Urinary bladder (tissue), 3 donors: ENCODE measurements at regions not wholly inside any gene's neighbourhood (a gene's known extent, or its start where the extent isn't known, plus 50 kb on each side); places are given as distances from the start of the nearest gene placed in this dataset.

Source experiments
- DNase-seq: peaks from one replicate; pipeline ENCODE4 v3.0.0-alpha.2; 2015; ENCODE audit errors: extremely low spot score
- H3K27ac ChIP-seq: one replicate; pipeline ENCODE4 v1.5.1; 2013; ENCODE audit warnings: low read depth, mild to moderate bottlenecking, moderate library complexity
- H3K36me3 ChIP-seq: one replicate; pipeline ENCODE4 v1.6.1; 2013; ENCODE audit warnings: mild to moderate bottlenecking, moderate library complexity; ENCODE audit not compliant: insufficient read depth
- H3K4me1 ChIP-seq: one replicate; pipeline ENCODE4 v1.6.1; 2013; ENCODE audit warnings: mild to moderate bottlenecking, moderate library complexity; ENCODE audit not compliant: insufficient read depth
- H3K4me3 ChIP-seq: one replicate; pipeline ENCODE4 v1.5.1; 2013; ENCODE audit warnings: low read depth, low read length
- WGBS: extraction: QIAGEN DNeasy Blood & Tissue Kit; methylation state at CpG from one replicate; pipeline ENCODE4 v1.1.7; 2013; 5-methylcytosine and 5-hydroxymethylcytosine counted together
- donor health status: healthy with polysubstance abuse.
- donor health status: healthy.

DNA sequence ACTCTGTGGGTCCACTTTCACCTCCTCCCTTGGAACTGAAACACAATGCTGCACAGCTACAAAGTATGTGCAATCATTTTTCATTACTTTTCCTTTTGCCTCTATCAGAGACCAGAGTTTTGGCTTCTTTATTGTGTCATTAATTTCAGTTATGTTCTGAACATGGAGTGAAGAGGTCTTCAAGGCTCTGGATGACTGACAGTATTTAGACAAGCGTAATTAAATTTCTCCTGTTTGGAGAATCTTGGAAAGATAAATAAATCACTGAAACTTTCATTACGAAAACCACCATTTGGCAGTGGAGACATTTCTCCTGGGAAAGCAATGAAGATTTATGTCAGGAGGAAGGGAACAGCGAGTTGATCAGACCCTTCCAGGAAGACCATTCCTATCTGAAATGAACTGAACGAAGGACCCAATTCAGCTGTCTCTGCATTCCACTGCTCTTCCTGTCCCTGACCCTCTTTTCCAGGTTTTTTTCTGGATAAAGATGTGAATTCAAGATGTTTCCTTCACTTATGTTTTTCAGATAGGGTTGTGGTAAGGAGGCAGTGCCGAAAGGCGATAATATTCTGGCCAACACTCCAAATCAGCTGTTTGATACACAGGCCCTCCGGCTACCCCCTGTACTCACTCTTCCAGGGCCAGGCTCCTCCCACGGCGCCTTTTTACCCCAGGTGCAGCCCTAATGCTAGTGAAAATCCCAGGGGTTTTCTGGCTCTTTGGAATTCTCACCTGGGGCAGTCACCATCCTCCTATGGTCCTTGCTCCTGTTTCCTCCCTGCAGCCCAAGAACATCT, 77.2 kb upstream of the OSMR start:
- no peaks in the 10 kb centered on the region for H3K36me3 ChIP-seq
- no peak for DNase-seq
- H3K27ac ChIP-seq, result no peak overlapping the region
- H3K4me1 ChIP-seq, result no peaks in the 10 kb centered on the region
- no peak overlapping the region for H3K4me3 ChIP-seq
- 80% methylated on average over 9 of the region's 9 CpGs for WGBS

DNA sequence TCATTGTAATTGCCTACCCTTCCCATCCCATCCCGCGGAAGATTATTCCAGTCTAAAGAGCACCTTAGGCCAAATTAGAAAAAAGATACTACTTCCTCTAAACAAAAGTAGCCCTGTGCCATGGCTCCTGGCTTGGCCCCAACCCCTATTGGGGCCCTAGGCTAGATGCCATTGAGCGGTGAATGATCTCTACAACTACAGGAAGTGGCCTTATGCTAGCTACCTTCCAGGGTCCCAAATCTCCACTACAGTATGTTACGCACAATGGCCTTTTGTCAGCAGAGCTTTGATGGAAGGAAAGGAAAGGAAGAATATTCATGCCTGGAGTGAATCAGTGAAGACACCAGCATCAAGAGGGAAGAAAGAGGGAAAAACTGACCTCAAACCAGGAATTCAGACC, 73.3 kb upstream of the OSMR start:
- no peak overlapping the region for H3K27ac ChIP-seq
- no peak overlapping the region for H3K4me3 ChIP-seq
- no peaks in the 10 kb centered on the region for H3K36me3 ChIP-seq
- WGBS, result 95% methylated on average over 4 of the region's 4 CpGs
- no peaks in the 10 kb centered on the region for H3K4me1 ChIP-seq
- DNase-seq, result no peak

DNA sequence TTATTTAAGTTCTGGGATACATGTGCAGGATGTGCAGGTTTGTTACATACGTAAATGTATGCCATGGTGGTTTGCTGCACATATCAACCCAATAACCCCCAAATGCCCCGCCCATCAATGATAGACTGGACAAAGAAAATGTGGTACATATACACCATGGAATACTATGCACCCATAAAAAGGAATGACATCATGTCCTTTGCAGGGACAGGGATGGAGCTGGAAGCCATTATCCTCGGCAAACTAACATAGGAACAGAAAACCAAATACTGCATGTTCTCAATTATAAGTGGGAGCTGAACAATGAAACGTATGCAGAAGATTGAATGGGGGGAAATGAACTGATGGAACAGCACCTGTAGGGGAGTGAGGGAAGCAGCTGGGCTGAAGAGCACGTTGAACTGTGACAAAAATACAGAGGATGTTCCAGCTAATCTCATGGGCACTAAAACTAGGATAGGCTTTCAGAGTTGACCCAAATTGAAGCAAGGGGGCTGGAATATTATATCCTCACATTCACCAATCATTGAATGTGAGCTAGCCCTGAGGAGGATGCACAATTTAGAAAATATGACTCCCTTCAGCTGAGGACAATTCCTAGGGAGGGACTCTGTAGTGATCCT, 70.5 kb upstream of the OSMR start:
- H3K27ac ChIP-seq, result no peak overlapping the region
- DNase-seq, result no peak
- WGBS, result 81% methylated on average over 5 of the region's 5 CpGs

DNA sequence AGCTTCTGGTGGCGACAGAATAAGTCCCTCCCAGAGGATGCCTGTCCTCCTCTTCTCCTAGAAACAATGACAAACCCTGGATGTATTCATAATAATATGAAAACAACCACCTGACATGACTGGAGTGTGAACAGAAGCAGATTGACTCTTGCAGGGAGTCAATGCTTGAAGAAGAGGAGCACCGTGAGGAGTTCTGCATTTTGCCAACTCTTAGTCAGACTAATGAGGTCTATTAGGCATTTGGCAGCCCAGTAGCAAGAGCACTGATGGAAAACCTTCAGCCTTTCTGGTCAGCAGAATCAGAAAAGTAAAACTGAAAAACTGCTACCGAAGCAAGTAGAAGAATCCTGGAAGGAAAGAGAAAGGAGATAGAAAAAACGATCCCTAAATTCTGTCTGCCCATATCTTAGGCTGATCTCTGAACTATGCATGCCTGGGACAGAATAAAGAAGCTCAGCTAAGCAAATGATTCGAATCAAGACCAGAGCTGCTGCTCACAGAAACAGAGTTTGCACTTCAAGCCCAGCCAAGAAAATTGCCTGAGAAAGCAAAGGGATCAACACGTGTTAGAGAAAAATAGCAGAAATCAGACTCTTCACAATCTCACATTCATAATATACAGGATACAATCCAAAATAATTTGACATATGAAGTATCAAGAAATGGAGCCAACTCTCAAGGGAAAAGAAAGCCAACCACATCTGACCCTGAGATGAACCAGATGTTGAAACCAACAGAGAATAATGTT, 69.5 kb upstream of the OSMR start:
- WGBS, result 41% methylated on average over 6 of the region's 6 CpGs

More for the DNA sequence above, 70.5 kb upstream of the OSMR start:
- no peaks in the 10 kb centered on the region for H3K36me3 ChIP-seq
- H3K4me1 ChIP-seq, result no peaks in the 10 kb centered on the region
- H3K4me3 ChIP-seq, result no peak overlapping the region

DNA sequence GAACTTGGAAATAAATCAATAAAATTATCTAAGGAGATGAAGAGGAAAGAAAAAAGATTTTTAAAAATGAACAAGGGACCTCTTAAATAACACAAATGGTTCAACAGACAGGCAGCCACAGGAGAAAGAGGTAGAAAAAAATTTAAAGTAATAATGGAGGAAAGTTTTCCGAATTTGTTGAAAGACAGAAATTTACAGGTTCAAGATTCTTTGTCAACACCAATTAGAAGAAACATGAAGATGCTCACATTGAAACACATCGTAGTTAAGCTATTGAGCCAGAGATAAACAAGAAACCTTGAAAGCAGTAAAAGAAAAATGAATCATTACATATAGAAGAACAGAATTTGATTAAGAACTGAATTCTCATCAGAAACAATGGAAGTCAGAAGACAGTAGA, 68.7 kb upstream of the OSMR start:
- 73% methylated on average over 2 of the region's 2 CpGs for WGBS

More for the DNA sequence above, 69.5 kb upstream of the OSMR start:
- Histone ChIP-seq H3K4me3 (no peak overlapping the region), H3K36me3 (no peaks in the 10 kb centered on the region), H3K27ac (no peak overlapping the region), H3K4me1 (no peaks in the 10 kb centered on the region)
- no peak for DNase-seq

DNA sequence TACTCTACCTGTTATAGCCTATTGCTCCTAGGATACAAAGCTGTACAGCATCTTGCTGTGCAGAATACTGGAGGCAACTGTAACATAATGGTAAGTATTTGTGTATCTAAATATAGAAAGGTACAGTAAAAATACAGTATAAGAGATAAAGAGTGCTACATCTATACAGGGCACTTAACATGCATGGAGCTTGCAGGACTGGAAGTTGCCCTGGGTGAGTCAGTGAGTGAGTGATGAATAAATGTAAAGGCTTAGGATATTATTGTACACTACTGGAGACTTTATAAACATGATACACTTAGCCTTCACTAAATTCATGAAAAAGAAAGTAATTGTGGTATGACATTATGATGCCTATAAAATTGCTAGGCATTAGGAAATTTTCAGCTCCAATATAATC, 65.5 kb upstream of the OSMR start:
- H3K36me3 ChIP-seq, result no peaks in the 10 kb centered on the region
- no peak overlapping the region for H3K4me3 ChIP-seq
- no peaks in the 10 kb centered on the region for H3K4me1 ChIP-seq
- DNase-seq, result no peak
- H3K27ac ChIP-seq, result no peak overlapping the region

More for the DNA sequence above, 68.7 kb upstream of the OSMR start:
- no peaks in the 10 kb centered on the region for H3K4me1 ChIP-seq
- DNase-seq, result no peak
- H3K4me3 ChIP-seq, result no peak overlapping the region
- H3K36me3 ChIP-seq, result no peaks in the 10 kb centered on the region
- no peak overlapping the region for H3K27ac ChIP-seq

DNA sequence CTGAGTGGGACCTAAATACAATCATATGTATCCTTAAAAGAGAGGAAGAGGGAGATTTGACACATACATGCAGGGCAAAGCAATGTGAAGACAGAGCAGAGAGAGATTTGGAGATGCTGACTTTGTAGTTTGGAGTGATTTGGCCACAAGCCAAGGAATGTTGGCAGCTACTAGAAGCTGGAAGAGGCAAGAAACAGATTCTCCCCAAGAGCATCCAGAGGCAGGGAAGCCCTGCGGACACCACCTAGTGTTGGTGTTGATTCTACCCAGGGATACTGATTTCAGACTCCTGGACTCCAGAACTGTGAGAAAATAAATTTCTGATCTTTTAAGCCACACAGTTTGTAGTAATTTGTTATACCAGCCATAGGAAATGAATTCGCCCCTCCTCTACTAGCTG, 64.9 kb upstream of the OSMR start:
- Histone ChIP-seq H3K4me1 (no peaks in the 10 kb centered on the region), H3K4me3 (no peak overlapping the region), H3K27ac (no peak overlapping the region), H3K36me3 (no peaks in the 10 kb centered on the region)
- 50% methylated on average over 2 of the region's 2 CpGs for WGBS
- DNase-seq, result peak; percentile 37

DNA sequence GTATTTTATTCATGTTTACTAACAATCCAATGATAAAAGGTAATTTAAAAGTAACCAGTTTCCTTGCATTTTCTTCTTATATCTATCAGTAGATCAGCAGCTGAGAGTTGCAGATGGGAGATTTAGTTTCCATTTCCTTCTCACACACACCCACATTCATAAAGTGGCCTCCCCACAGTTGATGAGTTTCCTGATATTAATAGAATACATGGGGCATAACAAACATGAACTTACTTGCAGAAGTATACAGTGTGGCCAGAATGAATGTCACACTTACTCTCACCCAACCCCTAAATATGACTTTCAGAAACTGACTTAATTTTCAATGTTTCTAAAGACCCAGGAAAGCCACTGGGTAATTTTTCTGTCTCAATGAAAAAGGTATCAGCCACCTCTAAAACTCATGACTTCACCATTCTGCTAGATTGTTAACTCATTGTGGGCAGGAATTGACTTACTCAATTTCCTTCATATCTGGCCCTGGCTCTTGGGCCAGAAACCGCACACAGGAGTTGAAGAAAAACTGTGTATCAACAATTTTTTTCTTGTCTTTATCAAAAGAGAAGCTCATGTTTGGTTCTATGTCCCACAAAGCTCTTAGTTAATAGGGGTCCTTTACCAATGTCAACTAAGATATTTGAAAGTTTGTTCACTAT, 63.5 kb upstream of the OSMR start:
- no peaks in the 10 kb centered on the region for H3K36me3 ChIP-seq

DNA sequence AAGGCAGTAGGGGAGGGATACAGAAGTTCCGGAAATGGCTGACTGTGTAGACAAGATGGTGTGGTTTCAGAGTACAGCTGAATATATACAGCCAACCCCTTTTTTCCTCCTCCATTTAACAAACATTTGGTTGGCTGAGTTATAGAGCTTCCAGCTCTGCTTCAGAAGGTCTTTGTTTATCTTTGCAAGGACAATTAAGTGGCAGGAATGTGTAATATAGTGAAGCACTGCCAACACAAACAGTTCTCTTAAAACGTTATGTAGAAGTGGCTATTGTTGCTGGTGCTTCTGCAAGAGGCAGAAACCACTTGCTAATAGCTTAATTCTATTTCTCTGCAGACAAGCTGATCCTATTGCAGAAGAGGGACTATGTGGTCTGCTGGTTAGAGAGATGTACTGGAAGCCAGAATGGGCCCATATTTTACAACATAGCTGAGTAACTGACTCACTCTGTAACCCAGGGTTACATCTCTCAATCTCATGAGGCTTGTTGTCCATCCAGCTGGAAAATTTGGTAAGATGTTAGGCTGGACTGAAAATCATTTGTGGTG, 62.7 kb upstream of the OSMR start:
- no peak overlapping the region for H3K27ac ChIP-seq
- WGBS, result 21% methylated on average over 2 of the region's 2 CpGs
- no peak overlapping the region for H3K4me3 ChIP-seq
- DNase-seq, result peak; percentile 37
- H3K36me3 ChIP-seq, result no peaks in the 10 kb centered on the region
- no peaks in the 10 kb centered on the region for H3K4me1 ChIP-seq

More for the DNA sequence above, 63.5 kb upstream of the OSMR start:
- WGBS, result 86% methylated on average over 1 of the region's 1 CpG
- H3K4me1 ChIP-seq, result no peaks in the 10 kb centered on the region
- H3K27ac ChIP-seq, result no peak overlapping the region
- DNase-seq, result no peak
- no peak overlapping the region for H3K4me3 ChIP-seq

DNA sequence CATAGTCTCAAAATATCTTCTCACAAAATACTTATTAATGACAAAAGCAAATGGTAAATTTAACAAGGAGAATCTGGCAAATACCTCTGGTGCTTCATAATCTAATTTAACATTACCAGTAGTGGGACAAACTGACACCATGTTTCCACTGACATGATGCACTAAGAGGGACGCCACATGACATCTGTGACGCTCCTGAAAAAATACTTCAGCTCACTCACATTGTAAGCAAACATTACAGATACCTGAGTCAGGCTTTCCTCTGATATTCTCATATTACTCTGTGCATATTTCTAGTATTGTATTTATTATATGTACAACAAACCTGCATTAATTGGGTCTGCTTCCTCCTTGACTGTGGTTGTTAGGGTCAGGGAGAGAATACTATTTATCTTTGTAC, 56.7 kb upstream of the OSMR start:
- H3K4me3 ChIP-seq, result no peak overlapping the region
- H3K36me3 ChIP-seq, result no peaks in the 10 kb centered on the region
- H3K27ac ChIP-seq, result no peak overlapping the region
- H3K4me1 ChIP-seq, result no peaks in the 10 kb centered on the region
- no peak for DNase-seq
- WGBS, result 96% methylated on average over 2 of the region's 2 CpGs

DNA sequence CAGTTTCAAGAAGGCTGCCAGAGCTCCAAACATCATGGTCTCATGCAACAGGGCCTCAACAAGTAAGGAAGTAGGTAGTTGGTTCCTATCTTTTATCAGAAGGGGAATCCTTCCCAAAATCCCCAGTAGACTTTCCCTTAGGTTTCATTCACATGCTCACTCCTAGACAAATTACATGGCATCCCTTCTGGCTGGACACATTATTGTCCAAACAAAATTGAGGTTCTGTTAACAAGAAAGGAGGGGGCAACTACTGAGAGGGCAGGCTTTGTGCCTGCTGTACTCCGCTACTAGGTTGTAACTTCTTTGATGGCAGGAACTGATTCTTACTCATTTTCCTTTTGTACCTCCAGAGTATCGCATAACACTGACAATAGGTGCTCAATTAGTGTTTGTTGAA, 56.0 kb upstream of the OSMR start:
- no peak for DNase-seq
- H3K4me1 ChIP-seq, result no peaks in the 10 kb centered on the region
- no peak overlapping the region for H3K4me3 ChIP-seq
- WGBS, result 91% methylated on average over 2 of the region's 2 CpGs
- H3K27ac ChIP-seq, result no peak overlapping the region
- H3K36me3 ChIP-seq, result no peaks in the 10 kb centered on the region

DNA sequence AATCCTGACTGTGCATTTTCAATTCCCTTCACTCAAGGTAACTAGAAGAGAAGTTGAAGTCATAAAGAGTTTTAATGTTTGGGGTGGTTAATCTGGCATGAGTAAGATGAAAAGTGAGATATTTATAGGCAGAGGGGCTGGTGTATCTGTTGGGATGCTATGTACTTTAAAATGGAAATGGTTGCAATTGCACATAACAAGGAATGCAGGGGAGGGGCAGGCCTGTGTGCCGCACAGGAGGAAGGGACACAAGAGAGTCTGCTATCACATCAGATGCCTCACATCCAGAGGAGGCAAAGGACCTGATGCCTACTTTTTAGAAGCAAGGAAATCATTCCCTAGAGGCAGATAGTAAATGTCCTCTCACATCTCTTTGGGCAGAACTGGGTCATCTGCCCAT, 55.5 kb upstream of the OSMR start:
- no peak for DNase-seq
- Histone ChIP-seq H3K4me3 (no peak overlapping the region), H3K27ac (no peak overlapping the region), H3K4me1 (no peaks in the 10 kb centered on the region), H3K36me3 (no peaks in the 10 kb centered on the region)
- WGBS, result 95% methylated on average over 1 of the region's 1 CpG

DNA sequence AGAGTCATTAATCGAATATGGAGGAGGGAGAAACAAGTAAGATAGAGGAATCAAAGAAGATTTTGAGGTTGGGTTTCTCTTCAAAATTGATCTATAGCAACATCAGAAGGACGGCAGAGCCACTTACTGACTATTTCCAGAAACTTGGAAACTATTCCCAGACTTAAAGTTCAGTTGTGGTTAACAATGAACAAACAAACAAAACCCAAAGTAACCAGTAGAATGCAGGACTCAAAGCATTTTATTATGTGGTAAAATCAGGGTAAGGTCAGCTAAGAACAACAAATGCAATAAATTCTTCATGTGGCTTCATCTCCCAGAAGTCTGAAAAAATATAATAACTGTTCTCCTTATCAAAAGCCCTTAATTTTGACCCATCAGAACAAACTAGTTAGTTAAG, 54.9 kb upstream of the OSMR start:
- H3K36me3 ChIP-seq, result no peaks in the 10 kb centered on the region
- no peak overlapping the region for H3K4me3 ChIP-seq
- no peak for DNase-seq
- 70% methylated on average over 2 of the region's 2 CpGs for WGBS
- H3K27ac ChIP-seq, result no peak overlapping the region
- no peaks in the 10 kb centered on the region for H3K4me1 ChIP-seq
